Keratinocyte (primary cell): ENCODE measurements at regions not wholly inside any gene's neighbourhood (a gene's known extent, or its start where the extent isn't known, plus 50 kb on each side); places are given as distances from the start of the nearest gene placed in this dataset.
"Not testable (repeated sequence)": the region's sequence is repeated elsewhere in the genome, so short reads cannot be mapped to it uniquely, and the experiment has no call there.

ENCODE experiments used
- DNase-seq: peaks from one replicate; pipeline ENCODE4 v3.0.0-alpha.2; 2011; ENCODE audit warnings: low read depth, missing footprints, low spot score
- FAIRE-seq: peaks from 2 replicates; lab custom pipeline; 2011; peaks lifted over from hg19 to GRCh38; lab: Jason Lieb, UNC
- H2AFZ ChIP-seq: 2 replicates; pipeline ENCODE4 v1.6.0; 2012; ENCODE audit warnings: low read length, control low read depth, inconsistent platforms; ENCODE audit not compliant: control insufficient read depth
- H3K27ac ChIP-seq: 2 replicates; pipeline ENCODE4 v1.5.1; 2011; ENCODE audit warnings: low read length; ENCODE audit not compliant: control insufficient read depth, insufficient read depth
- H3K27me3 ChIP-seq: 3 replicates; pipeline ENCODE4 v1.6.0; 2011; ENCODE audit warnings: low read length; ENCODE audit not compliant: control insufficient read depth, insufficient read depth; ENCODE audit errors: extremely low read depth
- H3K36me3 ChIP-seq, 2 experiments: 2 replicates in 1 of 2; 3 replicates in 1 of 2; pipeline ENCODE4 v1.5.1; 2011; ENCODE audit warnings: low read length in 2 of 2, mild to moderate bottlenecking in 1 of 2; ENCODE audit not compliant: control insufficient read depth in 2 of 2, insufficient read depth in 2 of 2; ENCODE audit errors: extremely low read depth in 1 of 2
- H3K4me1 ChIP-seq: 3 replicates; pipeline ENCODE4 v1.5.1; 2011; ENCODE audit warnings: low read length; ENCODE audit not compliant: control insufficient read depth, insufficient read depth; ENCODE audit errors: extremely low read depth
- H3K4me2 ChIP-seq: 3 replicates; pipeline ENCODE4 v1.6.0; 2011; ENCODE audit warnings: low read depth, low read length; ENCODE audit not compliant: control insufficient read depth, insufficient read depth; ENCODE audit errors: extremely low read depth
- H3K4me3 ChIP-seq, 3 experiments: fragments of 200-600 bp in 1 of 3; sonication (generic) in 1 of 3; 2 replicates in 2 of 3; 3 replicates in 1 of 3; pipeline ENCODE4 v1.5.1; 2011 to 2016; ENCODE audit warnings: low read length in 3 of 3, mild to moderate bottlenecking in 3 of 3, control low read depth in 2 of 3, inconsistent platforms in 1 of 3, low read depth in 1 of 3, mixed read lengths in 1 of 3, mixed run types in 1 of 3, moderate library complexity in 1 of 3; ENCODE audit not compliant: control insufficient read depth in 2 of 3, insufficient read depth in 2 of 3; ENCODE audit errors: extremely low read depth in 1 of 3
- H3K79me2 ChIP-seq: 2 replicates; pipeline ENCODE4 v1.6.0; 2012; ENCODE audit warnings: low read length; ENCODE audit not compliant: control insufficient read depth, insufficient read depth
- H3K9ac ChIP-seq: 3 replicates; pipeline ENCODE4 v1.6.0; 2011; ENCODE audit warnings: low read length; ENCODE audit not compliant: control insufficient read depth, insufficient read depth; ENCODE audit errors: extremely low read depth
- H3K9me1 ChIP-seq: 3 replicates; pipeline ENCODE4 v1.6.0; 2011; ENCODE audit warnings: low read length; ENCODE audit not compliant: control insufficient read depth, insufficient read depth; ENCODE audit errors: extremely low read depth
- H3K9me3 ChIP-seq: 2 replicates; pipeline ENCODE4 v1.5.1; 2012; ENCODE audit warnings: low read depth, low read length; ENCODE audit not compliant: control insufficient read depth
- H4K20me1 ChIP-seq: 3 replicates; pipeline ENCODE4 v1.6.0; 2011; ENCODE audit warnings: low read length; ENCODE audit not compliant: control insufficient read depth, insufficient read depth; ENCODE audit errors: extremely low read depth
- EZH2 ChIP-seq: IDR thresholded peaks from one replicate; pipeline ENCODE4 v1.6.1; 2012; ENCODE audit warnings: inconsistent platforms, mild to moderate bottlenecking, low read length, moderate library complexity
- dilution Hi-C: fragments of 300-500 bp; cut with MboI; formaldehyde crosslinking; loops from one replicate; pipeline ENCODE4 v1.7.0; 2020; ENCODE audit warnings: low sequenced_read_pairs; ENCODE audit not compliant: extremely low pct_ligation_motif_present
- TF ChIP-seq, protein P1 (sequence below), 3 experiments: IDR thresholded peaks in 1 of 3; conservative IDR thresholded peaks in 1 of 3; optimal IDR thresholded peaks in 1 of 3; 2 replicates in 2 of 3; 3 replicates in 1 of 3; pipeline versions ENCODE3 to v1.5.1; 2011; ENCODE audit warnings: low read length in 3 of 3, mild to moderate bottlenecking in 3 of 3, moderate library complexity in 2 of 3, control low read depth in 1 of 3, inconsistent platforms in 1 of 3; ENCODE audit not compliant: insufficient read depth in 2 of 3; ENCODE audit errors: extremely low read depth in 1 of 3

- dilution Hi-C loops: no loop called here
- Histone ChIP-seq H4K20me1 (no peaks in the 10 kb centered on the region), H3K79me2 (no peaks in the 10 kb centered on the region), H3K4me1 (no peaks in the 10 kb centered on the region), H3K4me2 (no peak overlapping the region), H3K27me3 (no peaks in the 10 kb centered on the region), H3K4me3 (no peak overlapping the region), H2AFZ (no peak overlapping the region), H3K9ac (no peak overlapping the region), H3K9me1 (no peaks in the 10 kb centered on the region), H3K9me3 (peaks cover 5% of the 10 kb centered on the region), H3K36me3 (no peaks in the 10 kb centered on the region), H3K27ac (no peak overlapping the region)
- TF ChIP-seq EZH2: no peak
- TF ChIP-seq, protein P1, sequence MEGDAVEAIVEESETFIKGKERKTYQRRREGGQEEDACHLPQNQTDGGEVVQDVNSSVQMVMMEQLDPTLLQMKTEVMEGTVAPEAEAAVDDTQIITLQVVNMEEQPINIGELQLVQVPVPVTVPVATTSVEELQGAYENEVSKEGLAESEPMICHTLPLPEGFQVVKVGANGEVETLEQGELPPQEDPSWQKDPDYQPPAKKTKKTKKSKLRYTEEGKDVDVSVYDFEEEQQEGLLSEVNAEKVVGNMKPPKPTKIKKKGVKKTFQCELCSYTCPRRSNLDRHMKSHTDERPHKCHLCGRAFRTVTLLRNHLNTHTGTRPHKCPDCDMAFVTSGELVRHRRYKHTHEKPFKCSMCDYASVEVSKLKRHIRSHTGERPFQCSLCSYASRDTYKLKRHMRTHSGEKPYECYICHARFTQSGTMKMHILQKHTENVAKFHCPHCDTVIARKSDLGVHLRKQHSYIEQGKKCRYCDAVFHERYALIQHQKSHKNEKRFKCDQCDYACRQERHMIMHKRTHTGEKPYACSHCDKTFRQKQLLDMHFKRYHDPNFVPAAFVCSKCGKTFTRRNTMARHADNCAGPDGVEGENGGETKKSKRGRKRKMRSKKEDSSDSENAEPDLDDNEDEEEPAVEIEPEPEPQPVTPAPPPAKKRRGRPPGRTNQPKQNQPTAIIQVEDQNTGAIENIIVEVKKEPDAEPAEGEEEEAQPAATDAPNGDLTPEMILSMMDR (optimal IDR thresholded peaks at IDR 0.05 in 1 of 3, IDR thresholded peaks at IDR 0.05 in 1 of 3, conservative IDR thresholded peaks at IDR 0.05 in 1 of 3; ENCODE audit: extremely low read depth in 1 of 3, insufficient read depth in 2 of 3, low read length in 3 of 3): peak in 1 of 3 experiments; percentile 41
- DNase-seq: no peak
- FAIRE-seq: no peak
Observed at GRCh38 chr5:26329562-26330189, 708.7 kb downstream of the CDH9 start.

DNA sequence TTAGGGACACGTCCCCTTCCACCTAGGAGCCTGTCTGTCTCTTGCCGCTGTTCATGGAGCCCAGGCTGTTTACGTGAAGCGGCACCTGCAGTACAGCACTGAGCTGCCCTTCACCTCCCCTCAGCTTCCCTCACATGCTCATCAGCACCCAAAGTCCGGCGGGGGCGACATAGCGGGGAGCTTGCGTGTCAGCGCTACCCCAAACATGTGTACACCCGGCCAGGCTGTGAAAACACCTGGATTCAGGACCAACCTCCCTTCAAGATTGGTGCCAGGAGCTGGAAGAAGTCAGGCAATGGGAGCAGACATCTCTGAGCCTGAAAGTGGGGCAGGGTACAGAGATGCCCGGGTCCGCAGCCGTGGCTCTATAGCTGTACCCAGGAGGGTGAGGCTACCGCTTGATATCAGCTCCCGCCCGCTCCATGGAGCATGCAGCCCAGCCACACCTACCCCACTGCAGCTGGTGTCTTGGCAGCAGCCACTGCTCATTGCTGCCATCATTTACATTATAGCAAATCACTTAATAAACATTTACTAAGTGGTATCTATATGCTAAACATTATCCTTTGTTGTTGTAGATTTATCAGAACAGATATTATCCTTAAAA lies 712.1 kb downstream of the CDH9 start:
- H4K20me1 ChIP-seq: no peaks in the 10 kb centered on the region
- no peak overlapping the region for H3K4me2 ChIP-seq
- no peak overlapping the region for H2AFZ ChIP-seq
- no peaks in the 10 kb centered on the region for H3K4me1 ChIP-seq
- TF ChIP-seq, protein P1 (optimal IDR thresholded peaks at IDR 0.05 in 1 of 3, IDR thresholded peaks at IDR 0.05 in 1 of 3, conservative IDR thresholded peaks at IDR 0.05 in 1 of 3; ENCODE audit: extremely low read depth in 1 of 3, insufficient read depth in 2 of 3, low read length in 3 of 3): no peak
- no peak for TF ChIP-seq EZH2
- DNase-seq (no peak), FAIRE-seq (no peak)
- dilution Hi-C loops: no loop called here
- no peaks in the 10 kb centered on the region for H3K9me1 ChIP-seq
- H3K4me3 ChIP-seq: no peak overlapping the region
- H3K27me3 ChIP-seq: no peaks in the 10 kb centered on the region
- no peaks in the 10 kb centered on the region for H3K36me3 ChIP-seq
- no peak overlapping the region for H3K27ac ChIP-seq
- peaks cover 7% of the 10 kb centered on the region for H3K9me3 ChIP-seq
- H3K9ac ChIP-seq: no peak overlapping the region
- no peaks in the 10 kb centered on the region for H3K79me2 ChIP-seq

GRCh38 chr5:26325432-26325831 lies 713.0 kb downstream of the CDH9 start:
- H3K4me1 ChIP-seq, dilution Hi-C loops, H3K4me3 ChIP-seq, H3K9me1 ChIP-seq, H4K20me1 ChIP-seq, H3K27ac ChIP-seq, H3K79me2 ChIP-seq, DNase-seq, H2AFZ ChIP-seq, H3K36me3 ChIP-seq, H3K4me2 ChIP-seq, FAIRE-seq, H3K9ac ChIP-seq, H3K9me3 ChIP-seq, H3K27me3 ChIP-seq: not testable (repeated sequence)
